Central memory CD8-positive, alpha-beta T cell (primary cell): ENCODE measurements at regions not wholly inside any gene's neighbourhood (a gene's known extent, or its start where the extent isn't known, plus 50 kb on each side); places are given as distances from the start of the nearest gene placed in this dataset.
"Not testable (repeated sequence)": the region's sequence is repeated elsewhere in the genome, so short reads cannot be mapped to it uniquely, and the experiment has no call there.

ENCODE experiments used
- ATAC-seq: fragments of 150-1000 bp; cut with Tn5 transposase; replicated peaks from 2 replicates; pipeline ENCODE4 v1.10.0; 2022; ENCODE audit warnings: mild to moderate bottlenecking, moderate FRiP score, moderate number of reproducible peaks; ENCODE audit not compliant: poor library complexity, severe bottlenecking; ENCODE audit errors: extremely low read depth
- DNase-seq, 2 donors: peaks; one replicate each; pipeline ENCODE4 v3.0.0; 2021; ENCODE audit warnings: low spot score in 2 of 2
- H3K27ac Mint-ChIP-seq: one replicate; pipeline ENCODE4 v1.8.0; 2022; ENCODE audit warnings: low read depth, mild to moderate bottlenecking, moderate library complexity, mixed read lengths
- H3K27me3 Mint-ChIP-seq: one replicate; pipeline ENCODE4 v1.8.0; 2022; ENCODE audit warnings: mixed read lengths
- H3K36me3 Mint-ChIP-seq: one replicate; pipeline ENCODE4 v1.8.0; 2022; ENCODE audit warnings: mild to moderate bottlenecking, moderate library complexity, mixed read lengths; ENCODE audit not compliant: insufficient read depth
- H3K4me1 Mint-ChIP-seq: one replicate; pipeline ENCODE4 v1.8.0; 2022; ENCODE audit warnings: mixed read lengths
- H3K4me3 Mint-ChIP-seq: one replicate; pipeline ENCODE4 v1.8.0; 2022; ENCODE audit warnings: mild to moderate bottlenecking, moderate library complexity, mixed read lengths
- H3K9me3 Mint-ChIP-seq: one replicate; pipeline ENCODE4 v1.8.0; 2022; ENCODE audit warnings: mixed read lengths

DNA sequence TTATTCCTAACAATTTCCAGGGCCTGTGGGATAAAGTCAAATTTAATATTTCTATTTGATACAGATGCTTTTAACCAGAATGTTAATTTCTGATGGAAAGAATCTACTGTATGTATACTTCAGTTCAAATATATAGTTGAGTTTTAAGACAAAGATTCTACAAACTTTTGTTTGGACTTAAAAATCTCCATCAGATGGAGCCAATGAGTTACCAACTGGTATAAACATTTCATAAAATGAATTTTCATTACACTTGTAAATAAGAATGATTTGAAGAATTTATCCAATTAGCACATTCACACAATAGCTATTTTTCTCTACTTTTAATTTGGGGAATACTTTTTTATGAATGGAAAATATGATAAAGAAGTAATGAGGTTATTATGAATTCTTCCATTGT, 425.2 kb upstream of the MIS18BP1 start:
- H3K9me3 Mint-ChIP-seq, result no peaks in the 10 kb centered on the region
- DNase-seq (no peak), ATAC-seq (no peak)
- no peak overlapping the region for H3K4me3 Mint-ChIP-seq
- H3K27me3 Mint-ChIP-seq, result no peaks in the 10 kb centered on the region
- H3K36me3 Mint-ChIP-seq, result no peaks in the 10 kb centered on the region
- H3K4me1 Mint-ChIP-seq, result no peaks in the 10 kb centered on the region
- H3K27ac Mint-ChIP-seq, result no peak overlapping the region

DNA sequence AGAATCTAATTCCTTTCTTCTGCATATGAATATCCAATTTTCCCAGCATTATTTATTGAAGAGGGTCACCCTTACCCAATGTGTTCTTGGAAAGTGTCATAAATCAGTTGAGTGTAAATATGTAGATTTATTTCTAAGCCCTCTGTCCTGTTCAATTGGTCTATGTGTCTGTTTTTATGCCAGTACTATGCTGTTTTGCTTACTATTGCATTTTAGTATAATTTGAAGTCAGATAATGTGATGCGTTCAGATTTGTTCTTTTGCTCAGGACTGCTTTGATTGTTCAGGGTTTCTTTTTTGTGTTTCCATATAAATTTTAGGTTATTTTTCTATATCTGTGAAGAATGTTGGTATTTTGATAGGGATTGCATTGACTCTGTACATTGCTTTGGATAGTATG, 420.4 kb upstream of the MIS18BP1 start:
- Mint-ChIP-seq H3K4me3 (no peak overlapping the region), H3K27me3 (no peaks in the 10 kb centered on the region), H3K36me3 (no peaks in the 10 kb centered on the region), H3K27ac (no peak overlapping the region), H3K4me1 (no peaks in the 10 kb centered on the region), H3K9me3 (peaks cover 5% of the 10 kb centered on the region)
- DNase-seq (no peak), ATAC-seq (no peak)

DNA sequence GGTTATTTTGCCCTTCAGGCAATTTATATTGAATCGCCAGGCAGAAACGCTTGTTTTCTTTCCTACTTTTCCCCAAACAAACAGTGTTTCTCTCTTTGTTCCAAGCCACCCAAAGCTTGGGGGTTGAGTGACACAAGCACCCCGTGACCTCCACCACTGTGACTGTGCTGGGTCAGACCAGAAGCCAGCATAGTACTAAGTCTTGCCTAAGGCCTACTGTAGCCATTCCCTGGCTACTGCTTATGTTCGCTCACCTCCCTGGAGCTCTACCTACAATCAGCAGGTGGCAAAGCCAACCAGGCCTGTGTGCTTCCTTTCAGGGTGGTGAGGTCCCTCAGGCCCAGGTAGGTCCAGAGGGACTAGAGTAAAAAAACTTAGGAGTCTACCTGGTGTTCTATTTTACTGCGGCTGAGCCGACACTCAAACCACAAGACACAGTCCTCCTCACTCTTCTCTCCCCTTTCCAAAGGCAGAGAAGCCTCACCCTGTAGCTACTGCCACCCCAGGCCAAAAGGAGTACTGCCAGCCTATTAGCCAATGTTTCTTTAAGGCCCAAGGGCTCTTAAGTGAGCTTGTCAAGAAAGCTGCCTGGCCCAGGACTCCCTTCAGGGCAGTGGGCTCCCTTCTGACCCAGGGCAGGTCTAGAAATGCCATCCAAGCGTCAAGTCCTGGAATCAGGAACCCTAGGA, 411.8 kb upstream of the MIS18BP1 start:
- ATAC-seq (no peak), DNase-seq (no peak)
- Mint-ChIP-seq H3K9me3 (peaks cover 26% of the 10 kb centered on the region), H3K36me3 (no peaks in the 10 kb centered on the region), H3K27ac (no peak overlapping the region), H3K4me3 (no peak overlapping the region), H3K27me3 (no peaks in the 10 kb centered on the region), H3K4me1 (no peaks in the 10 kb centered on the region)

DNA sequence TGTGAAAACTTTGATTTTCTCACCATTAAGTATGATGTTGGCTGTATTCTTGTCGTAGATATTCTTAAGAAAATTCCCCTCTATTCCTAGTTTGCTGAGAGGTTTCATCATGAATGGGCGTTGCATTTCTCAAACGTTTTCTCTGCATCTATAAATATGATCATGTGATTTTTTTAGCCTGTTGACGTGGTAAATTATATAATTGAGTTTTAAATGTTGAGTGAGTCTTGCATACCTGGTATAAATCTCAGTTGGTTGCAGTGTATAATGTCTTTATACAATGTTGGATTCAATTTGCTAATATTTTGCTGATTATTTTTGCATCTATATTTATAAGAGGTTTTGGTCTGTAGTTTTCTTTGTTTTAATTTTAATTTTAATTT, 405.9 kb upstream of the MIS18BP1 start:
- H3K9me3 Mint-ChIP-seq, result peaks cover 13% of the 10 kb centered on the region
- no peaks in the 10 kb centered on the region for H3K36me3 Mint-ChIP-seq

DNA sequence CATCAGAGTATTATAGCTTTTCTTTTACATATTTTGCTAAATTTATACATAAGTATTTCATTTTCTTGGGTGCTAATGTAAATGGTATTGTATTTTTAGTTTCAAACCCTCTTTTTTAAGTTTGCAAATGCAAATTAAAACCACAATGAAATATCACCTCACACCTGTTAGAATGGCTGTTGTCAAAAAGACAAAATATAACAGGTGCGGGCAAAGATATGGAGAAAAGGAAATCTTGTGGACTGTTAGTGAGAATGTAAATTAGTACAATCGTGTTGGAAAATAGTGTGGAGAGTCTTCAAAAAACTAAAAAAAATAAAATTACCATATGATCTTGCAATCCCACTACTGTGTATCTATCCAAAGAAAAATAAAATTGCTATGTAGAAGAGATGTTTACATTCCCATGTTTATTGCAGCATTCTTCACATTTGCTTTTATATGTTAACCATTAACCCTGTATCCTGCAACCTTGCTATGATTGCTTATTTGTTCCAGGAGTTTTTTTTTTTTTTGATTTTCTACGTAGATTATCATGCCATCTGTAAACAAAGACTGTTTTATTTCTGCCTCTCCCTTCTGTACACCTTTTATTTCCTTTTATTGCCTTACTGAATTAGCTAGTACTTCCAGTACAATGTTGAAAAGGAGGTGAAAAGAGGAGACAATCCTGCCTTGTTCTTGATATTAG, 405.4 kb upstream of the MIS18BP1 start:
- Mint-ChIP-seq H3K4me3 (no peak overlapping the region), H3K27me3 (no peaks in the 10 kb centered on the region), H3K27ac (no peak overlapping the region), H3K4me1 (no peaks in the 10 kb centered on the region), H3K36me3 (no peaks in the 10 kb centered on the region), H3K9me3 (peaks cover 11% of the 10 kb centered on the region)
- DNase-seq (no peak), ATAC-seq (no peak)

More for the DNA sequence above, 405.9 kb upstream of the MIS18BP1 start:
- Mint-ChIP-seq H3K27me3 (no peaks in the 10 kb centered on the region), H3K27ac (no peak overlapping the region), H3K4me3 (no peak overlapping the region), H3K4me1 (no peaks in the 10 kb centered on the region)
- no peak for ATAC-seq
- DNase-seq, result no peak

DNA sequence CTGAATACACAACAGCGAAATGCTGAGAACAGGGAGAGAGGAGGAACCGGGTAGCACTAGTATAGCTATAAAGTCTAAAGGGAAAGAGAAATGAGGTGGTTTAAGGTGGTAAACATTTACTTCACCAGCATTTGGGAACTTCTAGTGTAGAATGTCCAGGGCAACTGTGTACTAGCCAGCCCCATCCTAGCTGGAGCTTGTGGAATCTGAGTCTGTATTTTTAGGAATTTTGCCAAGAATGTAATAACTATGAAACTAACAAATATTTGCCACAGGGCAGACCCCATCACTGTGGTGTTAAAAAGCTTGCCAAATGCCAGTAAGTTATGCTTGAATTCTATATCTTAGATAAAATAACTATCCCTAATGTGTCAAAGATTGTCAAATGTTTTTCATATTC, 398.9 kb upstream of the MIS18BP1 start:
- peaks cover 23% of the 10 kb centered on the region for H3K9me3 Mint-ChIP-seq
- ATAC-seq (no peak), DNase-seq (no peak)

DNA sequence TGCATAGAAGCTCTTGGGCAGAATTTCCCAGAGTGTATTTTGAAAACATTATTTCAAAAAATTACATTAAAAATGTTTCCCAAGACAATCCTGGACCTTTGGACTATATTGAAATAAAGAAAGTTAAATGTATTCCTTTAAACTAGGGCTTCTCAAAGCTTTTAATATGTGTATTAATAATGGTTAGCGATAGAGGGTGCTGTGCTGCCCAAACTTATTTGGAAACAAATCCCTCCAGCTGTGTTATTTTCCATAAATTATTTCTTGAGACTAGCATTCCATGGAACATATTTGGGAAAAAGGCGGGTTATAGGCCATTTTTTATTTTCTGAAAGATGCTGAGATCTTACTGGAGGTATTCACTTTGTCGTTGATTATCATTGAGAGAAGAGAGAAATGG, 397.8 kb upstream of the MIS18BP1 start:
- Mint-ChIP-seq H3K36me3 (no peaks in the 10 kb centered on the region), H3K4me1 (no peaks in the 10 kb centered on the region), H3K27ac (no peak overlapping the region), H3K9me3 (peaks cover 23% of the 10 kb centered on the region), H3K4me3 (no peak overlapping the region), H3K27me3 (no peaks in the 10 kb centered on the region)
- DNase-seq (no peak), ATAC-seq (no peak)

More for the DNA sequence above, 398.9 kb upstream of the MIS18BP1 start:
- Mint-ChIP-seq H3K4me1 (no peaks in the 10 kb centered on the region), H3K4me3 (no peak overlapping the region), H3K27me3 (no peaks in the 10 kb centered on the region), H3K27ac (no peak overlapping the region), H3K36me3 (no peaks in the 10 kb centered on the region)

DNA sequence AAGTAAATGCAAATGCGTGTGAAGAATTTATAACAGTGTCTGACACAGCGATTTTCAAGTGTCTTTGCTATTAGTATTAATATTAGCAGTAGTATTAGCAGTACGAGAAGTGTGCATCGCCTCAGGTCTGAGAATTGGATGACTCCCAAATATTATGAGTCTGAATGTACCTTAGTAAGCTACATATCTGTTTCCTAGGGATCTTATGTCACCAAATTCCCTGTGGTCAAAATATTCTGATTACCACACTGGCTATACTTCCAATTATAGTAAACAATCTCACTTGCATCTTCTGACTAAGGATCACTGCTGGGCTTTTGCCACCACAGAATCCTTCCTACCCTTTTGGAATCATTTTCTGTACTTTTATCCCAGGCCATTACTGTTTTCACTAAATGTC, 396.0 kb upstream of the MIS18BP1 start:
- Mint-ChIP-seq H3K36me3 (no peaks in the 10 kb centered on the region), H3K9me3 (peaks cover 23% of the 10 kb centered on the region), H3K27me3 (no peaks in the 10 kb centered on the region), H3K4me3 (no peak overlapping the region), H3K27ac (no peak overlapping the region), H3K4me1 (no peaks in the 10 kb centered on the region)
- no peak for ATAC-seq
- no peak for DNase-seq

DNA sequence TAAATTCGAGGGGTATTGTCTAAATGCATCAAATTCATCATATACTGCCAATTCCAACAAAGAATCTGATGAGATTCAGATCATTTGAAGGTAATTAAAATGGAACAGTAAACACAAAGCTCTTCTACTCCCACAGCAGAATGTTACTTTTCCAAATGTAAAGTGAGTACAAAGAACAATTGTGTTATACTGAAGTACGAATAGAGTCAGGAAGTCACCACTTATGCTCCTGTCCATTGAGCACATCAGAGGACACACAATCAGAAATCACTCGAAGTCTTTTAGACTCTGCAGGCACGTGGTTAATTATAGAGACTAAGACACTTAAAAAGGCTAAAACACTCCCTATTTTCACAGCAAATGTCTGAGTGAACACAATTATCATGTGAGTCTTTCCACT, 388.5 kb upstream of the MIS18BP1 start:
- Mint-ChIP-seq H3K36me3 (no peaks in the 10 kb centered on the region), H3K4me3 (no peak overlapping the region), H3K27me3 (no peaks in the 10 kb centered on the region), H3K9me3 (peaks cover 29% of the 10 kb centered on the region), H3K4me1 (no peaks in the 10 kb centered on the region), H3K27ac (no peak overlapping the region)
- ATAC-seq (no peak), DNase-seq (no peak)

DNA sequence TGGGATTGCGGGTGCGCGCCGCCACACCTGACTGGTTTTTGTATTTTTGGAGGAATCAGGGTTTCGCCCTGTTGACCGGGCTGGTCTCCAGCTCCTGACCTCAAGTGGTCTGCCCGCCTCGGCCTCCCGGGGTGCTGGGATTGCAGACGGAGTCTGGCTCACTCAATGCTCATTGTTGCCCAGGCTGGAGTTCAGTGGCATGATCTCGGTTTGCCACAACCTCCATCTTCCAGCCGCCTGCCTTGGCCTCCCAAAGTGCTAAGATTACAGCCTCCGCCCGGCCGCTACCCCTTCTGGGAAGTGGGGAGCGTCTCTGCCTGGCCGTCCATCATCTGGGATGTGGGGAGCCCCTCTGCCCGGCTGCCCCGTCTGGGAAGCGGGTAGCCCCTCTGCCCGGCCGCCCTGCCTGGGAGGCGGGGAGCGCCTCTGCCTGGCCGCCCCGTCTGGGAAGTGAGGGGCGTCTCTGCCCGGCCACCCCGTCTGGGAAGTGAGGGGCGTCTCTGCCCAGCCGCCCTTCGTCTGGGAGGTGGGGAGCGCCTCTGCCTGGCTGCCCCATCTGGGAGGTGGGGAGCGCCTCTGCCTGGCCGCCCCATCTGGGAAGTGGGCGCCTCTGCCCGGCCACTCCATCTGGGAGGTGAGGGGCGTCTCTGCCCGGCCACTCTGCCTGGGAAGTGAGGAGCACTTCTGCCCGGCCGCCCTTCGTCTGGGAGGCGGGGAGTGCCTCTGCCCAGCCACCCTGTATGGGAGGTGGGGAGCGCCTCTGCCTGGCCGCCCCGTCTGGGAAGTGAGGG, 381.8 kb upstream of the MIS18BP1 start:
- not testable (repeated sequence) for ATAC-seq, DNase-seq, H3K27ac Mint-ChIP-seq, H3K36me3 Mint-ChIP-seq, H3K4me1 Mint-ChIP-seq, H3K27me3 Mint-ChIP-seq, H3K4me3 Mint-ChIP-seq
- H3K9me3 Mint-ChIP-seq, result peaks cover 23% of the 10 kb centered on the region

DNA sequence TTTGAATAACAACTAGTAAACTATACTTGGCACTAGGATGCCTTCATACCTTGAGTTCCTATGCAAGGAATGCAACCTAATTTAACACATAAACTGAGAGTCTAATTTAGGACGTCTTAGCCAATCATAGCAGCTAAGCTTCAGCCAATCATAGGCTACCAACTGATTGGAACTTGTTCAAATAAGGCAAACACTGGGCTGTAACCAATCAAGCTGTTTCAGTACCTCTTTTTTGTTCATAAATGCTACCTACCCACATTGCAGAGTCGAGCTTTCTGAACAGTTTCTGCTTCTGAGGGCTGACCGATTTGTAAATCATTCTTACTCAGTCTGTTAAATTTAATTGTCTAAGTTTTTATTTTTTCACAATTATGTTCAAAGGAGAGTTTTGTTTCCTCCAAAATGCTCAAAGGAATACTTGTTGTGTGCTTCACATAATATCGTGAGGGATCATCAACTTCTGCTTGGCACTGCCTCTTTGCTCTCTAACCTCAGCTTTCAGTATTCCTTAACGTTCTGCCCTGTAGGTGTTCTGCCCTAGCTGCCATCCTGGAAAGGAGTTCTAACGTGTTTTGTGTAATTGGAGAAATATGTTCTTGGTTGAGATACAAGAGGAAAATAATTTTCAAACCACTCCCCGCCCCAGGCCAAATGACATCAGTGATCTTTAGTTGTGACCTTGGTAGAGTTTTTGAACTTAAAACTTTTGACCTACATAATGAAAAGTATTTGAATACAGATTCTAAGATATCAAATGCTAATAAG, 380.4 kb upstream of the MIS18BP1 start:
- Mint-ChIP-seq H3K36me3 (no peaks in the 10 kb centered on the region), H3K9me3 (peaks cover 17% of the 10 kb centered on the region), H3K4me1 (no peaks in the 10 kb centered on the region), H3K4me3 (no peak overlapping the region), H3K27ac (no peak overlapping the region), H3K27me3 (no peaks in the 10 kb centered on the region)
- DNase-seq (no peak), ATAC-seq (no peak)

DNA sequence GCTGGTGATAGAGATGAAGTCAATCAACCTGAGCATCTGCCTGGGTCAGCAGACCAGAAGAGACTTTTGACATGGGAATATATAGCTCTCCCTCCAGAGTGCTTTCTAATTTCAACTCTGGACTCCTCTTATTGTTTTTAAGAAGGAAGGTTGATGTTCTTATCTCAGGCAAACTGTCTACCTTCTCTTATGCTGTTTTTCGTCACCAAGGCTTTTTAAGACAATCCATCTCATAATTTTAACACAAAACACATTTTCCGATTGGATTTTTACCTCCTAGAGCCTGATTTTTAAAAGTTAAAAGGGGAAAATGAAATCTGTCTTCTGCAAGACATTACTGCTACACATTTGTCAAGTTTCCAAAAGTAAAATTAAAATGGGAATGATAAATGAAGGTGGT, 368.7 kb upstream of the MIS18BP1 start:
- peaks cover 24% of the 10 kb centered on the region for H3K9me3 Mint-ChIP-seq
- no peak for ATAC-seq
- H3K27ac Mint-ChIP-seq, result no peak overlapping the region
- H3K4me1 Mint-ChIP-seq, result no peaks in the 10 kb centered on the region
- no peak overlapping the region for H3K4me3 Mint-ChIP-seq
- DNase-seq, result no peak
- H3K36me3 Mint-ChIP-seq, result no peaks in the 10 kb centered on the region
- no peaks in the 10 kb centered on the region for H3K27me3 Mint-ChIP-seq
